CD4-positive, alpha-beta T cell treated with Interleukin-6 for 4 hours (primary cell): ENCODE measurements at regions not wholly inside any gene's neighbourhood (a gene's known extent, or its start where the extent isn't known, plus 50 kb on each side); places are given as distances from the start of the nearest gene placed in this dataset.
"Not testable (repeated sequence)": the region's sequence is repeated elsewhere in the genome, so short reads cannot be mapped to it uniquely, and the experiment has no call there.

Source experiments
- DNase-seq: peaks from one replicate; pipeline ENCODE4 v3.0.0-alpha.2; 2020; ENCODE audit warnings: mixed read lengths

DNA sequence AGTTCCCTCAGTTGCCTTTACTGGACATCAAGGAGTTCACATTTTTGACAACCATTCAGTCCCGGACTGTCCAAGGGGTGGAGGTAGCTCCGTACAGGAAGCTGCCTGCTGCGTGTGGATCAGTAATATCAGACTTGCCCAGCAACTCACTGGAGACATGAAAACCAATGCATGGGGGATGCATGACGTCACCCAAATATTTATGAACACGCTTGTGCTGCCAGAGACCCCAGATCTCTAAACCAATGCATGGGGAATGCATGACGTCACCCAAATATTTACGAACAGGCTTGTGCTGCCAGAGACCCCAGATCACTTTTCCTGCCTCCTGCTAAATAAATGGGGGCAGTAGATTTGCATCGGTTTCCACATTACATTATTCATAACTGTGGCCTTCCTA is 2137.4 kb upstream of the DEFB115 start:
- DNase-seq: not testable (repeated sequence)

DNA sequence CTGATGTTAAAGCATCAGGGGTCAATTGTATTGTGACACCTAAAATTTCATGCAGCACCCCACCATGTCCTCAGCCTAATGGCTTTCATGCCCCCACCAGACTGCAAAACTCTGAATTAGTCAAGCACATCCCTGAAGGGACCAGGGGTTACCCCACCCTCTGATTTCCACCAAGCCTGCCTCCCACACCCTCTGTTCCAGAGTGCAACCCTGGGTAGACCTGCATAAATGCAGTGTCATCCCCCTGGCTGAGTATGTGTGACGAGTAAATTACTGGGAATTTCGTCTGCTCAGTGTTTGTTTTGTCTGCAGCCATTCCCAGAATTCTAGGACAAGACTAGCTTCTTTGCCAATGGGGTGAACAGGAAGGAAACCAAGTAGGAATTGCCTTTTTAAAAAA is 2136.9 kb upstream of the DEFB115 start:
- not testable (repeated sequence) for DNase-seq

DNA sequence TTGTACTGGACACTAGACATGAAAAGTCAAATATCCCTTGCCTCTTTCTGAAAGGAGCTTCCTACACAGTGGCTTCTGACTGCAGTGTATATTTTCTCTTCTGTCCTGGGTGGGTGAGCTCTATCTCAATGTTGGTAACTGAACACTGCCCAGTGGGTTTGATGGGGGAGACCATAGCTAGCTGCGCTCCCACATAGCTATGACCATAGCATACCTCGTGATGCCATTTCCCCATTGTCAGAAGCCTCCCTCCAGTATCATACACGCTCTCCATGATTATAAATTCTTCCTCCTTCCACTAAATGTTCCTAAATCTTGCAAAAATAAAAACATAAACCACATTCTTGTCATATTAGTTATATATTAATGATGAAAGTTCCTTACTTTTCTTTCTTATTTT is 2134.7 kb upstream of the DEFB115 start:
- DNase-seq: not testable (repeated sequence)

DNA sequence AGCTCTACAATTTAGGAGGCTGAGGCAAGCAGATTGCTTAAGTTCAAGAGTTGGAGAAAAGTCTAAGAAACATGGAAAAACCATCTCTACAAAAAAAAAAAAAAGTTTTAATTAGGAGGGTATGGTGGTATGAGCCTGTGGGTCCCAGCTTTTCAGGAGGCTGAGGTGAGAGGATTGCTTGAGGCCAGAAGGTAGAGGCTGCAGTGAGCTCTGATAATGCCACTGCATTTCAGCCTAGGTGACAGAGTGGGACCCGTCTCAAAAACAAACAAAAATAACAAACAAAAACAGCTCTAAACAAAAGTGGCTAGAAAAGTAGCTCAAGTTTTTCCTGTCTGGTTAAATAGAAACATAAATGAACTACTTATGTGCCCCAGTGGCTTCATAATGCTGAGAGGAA is 2133.6 kb upstream of the DEFB115 start:
- DNase-seq: no peak
